ENCODE measurements at regions not wholly inside any gene's neighbourhood (a gene's known extent, or its start where the extent isn't known, plus 50 kb on each side); places are given as distances from the start of the nearest gene placed in this dataset.
A peak's percentile ranks its signal among the peaks of the same experiment; 100 is the strongest.

DNA sequence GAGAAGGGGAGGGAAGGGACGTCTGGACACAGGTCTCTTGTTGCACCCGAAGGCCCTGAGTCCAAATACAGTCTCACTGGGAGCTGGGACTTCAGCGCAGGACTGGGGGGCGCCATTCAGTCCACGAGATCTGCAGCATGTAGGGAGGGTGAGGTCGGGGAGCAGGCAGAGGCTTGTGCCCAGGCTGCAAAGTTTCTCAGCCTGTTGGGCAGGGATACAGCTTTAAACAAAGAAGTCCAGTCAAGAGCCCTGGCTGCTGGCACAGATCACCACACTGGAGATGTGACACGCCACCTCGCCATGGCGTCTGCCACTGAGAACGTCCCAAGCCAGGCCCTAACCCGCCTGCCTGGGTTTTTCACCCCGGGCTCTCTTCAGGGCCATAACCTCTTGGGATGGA is 256.6 kb downstream of the DLL1 start:
- DNase-seq (ENCODE audit: low read depth): no peak

DNA sequence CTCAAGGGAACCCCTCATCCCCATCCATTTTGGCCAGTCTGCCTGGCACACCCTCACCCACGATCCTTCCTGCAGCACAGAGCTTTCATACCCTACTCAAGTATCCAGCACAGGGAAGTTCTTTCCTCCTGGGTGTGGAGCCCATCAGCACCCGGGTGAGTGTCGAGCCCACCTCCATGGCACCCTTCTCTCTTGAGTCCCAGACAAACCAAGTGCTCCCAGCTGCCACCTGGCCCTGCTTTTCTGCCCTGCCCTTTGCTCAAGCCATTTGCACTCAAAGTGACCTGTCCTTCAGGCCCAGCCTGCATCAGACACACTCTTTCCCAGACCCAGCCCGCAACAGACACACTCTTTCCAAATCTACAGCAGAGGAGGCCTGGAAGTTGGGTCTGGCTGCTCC is 257.2 kb downstream of the DLL1 start:
- no peak for DNase-seq (ENCODE audit: low read depth)

DNA sequence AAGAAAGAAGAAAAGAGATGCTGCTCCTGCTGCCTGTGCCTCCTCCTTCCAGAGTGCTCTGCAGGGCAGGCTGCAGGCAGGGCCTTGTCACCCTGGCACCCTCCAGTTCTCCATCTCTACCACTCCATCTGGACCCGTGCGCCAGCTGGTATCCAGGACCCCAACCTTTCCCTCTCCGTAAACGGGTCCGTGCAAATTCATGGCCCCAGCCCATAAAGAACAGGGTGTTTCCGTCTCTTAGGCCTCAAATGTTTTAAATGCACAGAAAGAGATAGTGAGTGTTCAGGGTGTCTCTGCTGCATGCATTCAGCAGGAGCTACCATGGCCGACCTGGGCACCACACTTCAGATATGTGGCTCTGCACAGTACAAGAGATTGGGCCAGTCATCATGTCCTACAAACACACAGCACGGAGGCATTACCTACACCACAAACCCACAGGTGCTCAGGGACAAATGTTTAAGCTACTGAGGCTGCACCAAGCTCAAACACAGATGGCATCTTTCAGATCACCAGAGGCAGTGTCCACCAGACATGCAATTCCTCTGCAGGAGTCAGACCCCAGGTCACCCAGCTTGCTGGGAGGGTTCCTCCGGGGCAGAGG is 258.1 kb downstream of the DLL1 start:
- no peak for DNase-seq (ENCODE audit: low read depth)

GRCh38 chr6:170032197-170032596 is 258.7 kb downstream of the DLL1 start:
- no peak for DNase-seq (ENCODE audit: low read depth)

DNA sequence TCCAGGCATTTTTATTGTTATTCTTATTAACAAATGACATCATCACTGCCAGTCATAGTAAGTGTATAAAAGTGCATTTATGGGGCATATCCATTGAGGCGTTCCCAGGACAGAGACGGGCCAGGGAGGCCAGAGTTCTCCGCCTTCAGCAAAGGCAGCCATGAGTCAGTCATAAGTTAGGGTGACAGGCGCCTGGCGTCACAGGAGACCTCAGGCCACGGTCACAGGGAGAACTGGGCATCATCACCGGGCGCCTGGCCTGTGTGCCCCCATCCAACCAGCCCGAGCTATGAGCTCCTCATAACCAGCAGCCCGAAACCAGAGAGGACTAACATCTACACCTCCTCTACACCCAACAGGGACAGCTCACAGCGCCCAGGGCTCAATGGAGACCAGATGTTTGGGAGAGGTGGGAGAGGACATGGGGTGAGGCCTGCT is 259.2 kb downstream of the DLL1 start:
- no peak for DNase-seq (ENCODE audit: low read depth)

- no peak for DNase-seq (ENCODE audit: low read depth)
Measured at GRCh38 chr6:170030821-170031471, 259.9 kb downstream of the DLL1 start.

GRCh38 chr6:170030284-170030815 is 260.5 kb downstream of the DLL1 start:
- DNase-seq (ENCODE audit: low read depth): no peak

- no peak for DNase-seq (ENCODE audit: low read depth)
Measured at GRCh38 chr6:170029416-170030283, 261.2 kb downstream of the DLL1 start.

DNA sequence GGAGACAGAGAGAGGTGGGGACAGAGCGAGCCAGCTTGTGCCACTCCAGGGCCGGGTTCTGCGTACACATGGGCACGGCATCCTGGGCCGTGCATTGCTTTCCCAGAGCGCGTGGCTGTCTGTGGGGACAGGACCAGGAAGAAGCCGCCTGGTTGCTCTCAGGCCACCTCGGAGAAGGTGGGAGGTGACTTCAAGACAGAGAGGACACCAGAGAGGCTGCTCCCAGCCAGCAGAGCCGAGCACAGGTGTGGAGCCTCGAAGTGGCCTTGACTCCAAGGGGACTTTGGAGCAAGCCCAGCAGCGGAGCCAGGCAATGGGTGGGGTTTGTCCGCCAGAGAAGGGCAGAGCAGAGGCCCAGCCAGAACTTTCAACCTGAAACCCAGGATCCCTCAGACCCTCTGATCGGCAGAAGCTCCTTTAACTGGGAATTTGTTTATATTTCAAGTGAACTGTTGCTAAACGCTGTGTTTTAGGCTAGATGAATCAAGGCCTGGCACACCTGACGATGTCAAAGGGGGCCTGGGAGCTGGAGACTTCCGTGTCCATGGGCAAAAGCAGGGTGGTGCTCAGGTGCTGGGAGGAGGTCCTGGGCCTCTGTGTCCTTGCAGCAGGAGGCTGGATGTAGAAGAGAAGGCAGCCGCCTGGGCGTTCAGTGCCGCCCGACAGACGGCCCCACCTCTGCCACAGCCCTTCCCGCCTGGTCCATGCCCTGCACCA is 262.1 kb downstream of the DLL1 start:
- no peak for DNase-seq (ENCODE audit: low read depth)

DNA sequence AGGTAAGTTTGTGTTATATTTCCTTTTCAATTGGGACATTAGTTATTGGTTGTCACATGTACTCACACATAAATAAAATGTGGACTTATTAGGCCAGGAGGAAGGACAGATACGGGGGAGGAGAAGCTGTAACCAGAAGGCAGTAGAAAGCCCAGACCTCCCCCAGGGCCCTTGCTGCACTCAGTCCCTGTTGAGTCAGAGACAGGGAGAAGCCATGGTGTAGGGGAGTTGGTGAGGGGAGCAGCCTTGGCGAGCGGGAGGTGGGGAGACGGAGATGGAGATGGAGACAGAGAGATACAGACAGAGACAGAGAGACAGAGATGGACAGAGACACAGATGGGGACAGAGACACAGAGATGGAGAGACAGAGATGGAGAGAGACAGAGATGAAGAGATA is 263.2 kb downstream of the DLL1 start:
- DNase-seq (ENCODE audit: low read depth): no peak

- no peak for DNase-seq (ENCODE audit: low read depth)
Measured at GRCh38 chr6:170026751-170027646, 263.9 kb downstream of the DLL1 start.

DNA sequence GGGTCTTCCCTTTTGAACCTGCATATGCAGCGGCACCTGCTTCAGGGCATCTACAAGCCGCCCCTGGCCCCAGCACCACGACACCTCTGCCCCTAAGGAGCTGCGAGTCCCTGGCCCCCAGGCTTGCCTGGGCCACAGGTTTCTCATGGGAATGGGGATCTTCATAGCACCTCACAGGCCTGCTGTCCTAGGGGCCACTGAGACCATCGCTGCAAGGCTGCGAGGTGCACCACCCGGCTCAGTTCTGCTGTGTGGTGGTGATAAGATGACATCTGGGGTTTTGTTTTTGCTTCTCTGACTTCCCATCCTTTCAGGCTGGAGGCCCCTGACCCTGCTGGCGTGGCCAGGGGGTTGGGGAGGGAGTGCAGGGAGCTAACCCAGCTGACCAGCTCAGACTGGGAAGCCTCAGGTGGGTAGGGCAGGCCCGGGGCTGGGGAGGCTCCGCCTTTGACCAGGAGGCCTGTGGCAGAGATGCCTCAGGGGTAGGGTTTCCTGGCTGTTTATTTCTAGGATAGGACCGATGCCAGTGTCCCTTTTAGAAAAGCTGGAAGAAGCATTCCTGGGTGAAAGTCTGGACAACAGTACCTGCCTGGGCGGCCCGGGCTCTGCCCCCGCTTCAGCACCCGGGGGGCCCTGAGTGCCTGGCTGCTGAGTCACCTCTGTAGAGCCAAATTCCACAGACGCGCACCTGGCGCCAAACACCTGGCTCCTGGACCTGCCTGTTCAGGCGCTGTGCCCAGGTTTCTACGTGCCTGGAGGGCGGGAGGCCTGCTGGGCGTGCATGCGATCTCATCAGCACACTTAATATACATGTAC is 264.7 kb downstream of the DLL1 start:
- no peak for DNase-seq (ENCODE audit: low read depth)

- DNase-seq (ENCODE audit: low read depth): no peak
Measured at GRCh38 chr6:170025341-170025911, 265.5 kb downstream of the DLL1 start.

DNA sequence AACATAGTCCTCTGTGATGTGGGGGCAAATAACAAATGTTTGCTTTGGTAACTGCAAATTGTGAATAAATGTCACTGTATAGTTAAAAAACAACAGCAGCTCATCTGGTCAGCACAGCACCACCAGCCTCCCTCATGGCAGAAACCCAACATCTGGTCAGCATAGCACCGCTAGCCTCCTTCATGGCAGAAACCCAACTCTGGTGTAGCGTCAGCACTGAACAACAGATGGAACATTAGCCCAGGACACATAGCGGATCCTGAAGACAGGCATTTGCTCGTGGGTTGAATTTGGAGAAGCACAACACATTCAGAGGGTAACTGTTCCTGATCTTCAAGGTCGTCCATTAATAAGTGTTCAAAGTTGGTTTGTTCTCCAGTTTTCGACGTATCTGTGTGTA is 265.9 kb downstream of the DLL1 start:
- peak; percentile 54 for DNase-seq (ENCODE audit: low read depth)

DNA sequence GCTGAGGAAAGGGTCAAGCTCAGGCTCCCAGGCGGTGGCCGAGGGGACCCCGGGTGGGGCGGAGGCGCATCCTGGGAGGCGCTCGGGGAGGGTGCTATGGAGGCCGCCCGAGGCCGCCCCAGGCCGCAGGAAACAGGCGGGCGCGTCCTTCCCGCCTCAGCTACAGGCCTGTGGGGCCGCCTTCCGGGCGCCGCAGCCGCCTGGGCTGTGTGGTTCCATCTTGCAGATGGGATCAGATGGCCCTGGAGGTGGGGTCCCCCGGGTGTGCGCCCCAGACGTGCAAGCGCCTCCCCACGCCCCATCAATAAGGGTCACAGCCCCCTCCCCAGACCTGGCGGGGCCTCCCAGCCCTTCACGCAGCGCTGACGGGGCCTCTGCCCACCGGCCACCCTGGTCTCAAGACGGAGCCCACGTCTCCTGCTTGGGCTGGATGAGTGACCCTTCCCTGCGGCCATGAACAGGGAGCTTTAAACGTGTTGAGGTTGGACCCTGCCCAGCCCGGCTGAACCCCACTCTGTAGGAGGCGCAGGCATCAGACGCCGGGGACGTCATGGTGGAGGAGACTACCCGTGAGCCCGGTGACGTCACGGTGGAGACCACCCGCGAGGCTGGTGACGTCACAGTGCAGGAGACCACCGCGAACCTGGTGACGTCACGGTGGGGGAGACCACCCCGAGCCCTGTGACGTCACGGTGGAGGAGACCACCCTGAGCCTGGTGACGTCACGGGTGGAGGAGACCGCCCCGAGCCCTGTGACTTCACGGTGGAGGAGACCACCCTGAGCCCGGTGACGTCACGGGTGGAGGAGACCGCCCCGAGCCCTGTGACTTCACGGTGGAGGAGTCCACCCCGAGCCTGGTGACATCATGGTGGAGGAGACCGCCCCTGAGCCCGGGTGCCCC is 267.0 kb downstream of the DLL1 start:
- no peak for DNase-seq (ENCODE audit: low read depth)

GRCh38 chr6:170022827-170023619 is 267.9 kb downstream of the DLL1 start:
- DNase-seq (ENCODE audit: low read depth): no peak

DNA sequence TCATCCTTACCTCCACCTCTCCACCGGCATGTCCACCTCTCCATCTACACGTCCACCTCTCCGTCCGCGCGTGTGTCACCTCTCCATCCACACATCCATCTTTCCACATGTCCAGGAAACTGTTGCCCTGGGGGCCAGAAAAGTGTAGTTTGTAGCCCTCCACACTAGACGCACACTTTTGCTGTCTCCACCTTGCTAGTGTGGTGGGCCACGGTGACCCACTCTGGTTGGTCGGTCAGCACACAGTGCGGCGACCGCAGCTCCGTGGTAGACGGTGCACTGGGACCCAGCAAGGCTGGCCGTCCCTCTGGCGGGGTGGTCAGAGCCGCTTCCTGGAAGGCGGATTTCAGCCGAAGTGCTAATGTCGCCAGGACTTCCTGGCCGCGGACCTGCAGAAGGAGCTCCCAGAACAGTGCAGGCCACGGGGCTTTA is 268.6 kb downstream of the DLL1 start:
- no peak for DNase-seq (ENCODE audit: low read depth)

DNA sequence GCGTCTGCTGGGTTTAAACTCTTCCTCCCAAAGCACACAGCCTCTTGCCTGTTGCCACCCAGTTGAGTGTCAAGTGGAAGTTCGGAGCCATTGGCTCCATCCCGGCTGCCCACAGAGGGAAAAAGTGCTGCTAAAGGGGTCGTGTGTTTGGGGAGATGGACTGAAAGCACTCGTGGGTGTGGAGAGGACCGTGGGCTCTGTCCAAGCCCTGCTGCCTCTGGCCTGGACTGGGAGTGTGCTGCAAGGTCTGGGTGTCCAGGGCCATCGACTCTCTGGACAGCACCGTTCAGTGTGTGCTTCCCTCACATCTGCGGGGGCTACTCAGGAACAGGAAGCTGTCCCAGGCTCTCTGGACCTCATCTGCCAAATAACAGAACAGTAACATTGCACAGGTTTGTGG is 269.3 kb downstream of the DLL1 start:
- no peak for DNase-seq (ENCODE audit: low read depth)
